SK-N-SH (cell line): ENCODE measurements at regions not wholly inside any gene's neighbourhood (a gene's known extent, or its start where the extent isn't known, plus 50 kb on each side); places are given as distances from the start of the nearest gene placed in this dataset.

Experiments used
- CTCF ChIA-PET: fragments of 300-600, 350-600 bp; formaldehyde crosslinking; extraction: SDS; loops from one replicate; lab custom pipeline; 2021; lab: Yijun Ruan, JAX
- POLR2A ChIA-PET: fragments of 350-600 bp; sonication (Branson Sonifier 250); formaldehyde crosslinking; extraction: SDS; loops from one replicate; lab custom pipeline; 2020; ENCODE audit warnings: antibody characterized with exemption, inconsistent platforms; lab: Yijun Ruan, JAX
- DNase-seq: peaks from one replicate; pipeline ENCODE4 v3.0.0; 2012
- H2AFZ ChIP-seq: fragments of 200-600 bp; sonication (generic); 2 replicates; pipeline ENCODE4 v1.8.1; 2016; ENCODE audit warnings: antibody characterized with exemption, mild to moderate bottlenecking, low read depth
- H3F3A ChIP-seq: fragments of 200-600 bp; sonication (generic); replicated peaks from 2 replicates; pipeline ENCODE3; 2016; ENCODE audit warnings: antibody characterized with exemption, mild to moderate bottlenecking; ENCODE audit not compliant: insufficient read depth
- H3K27ac ChIP-seq, 2 experiments: fragments of 200-500 bp in 1 of 2; fragments of 200-600 bp in 1 of 2; sonication (Bioruptor generic) in 1 of 2; sonication (generic), shearing (Covaris generic) in 1 of 2; 2 replicates each; pipeline versions ENCODE4 v1.5.1 to v1.6.1; 2014 to 2016; ENCODE audit warnings: low read depth in 2 of 2, inconsistent platforms in 1 of 2, low read length in 1 of 2, mild to moderate bottlenecking in 1 of 2, mixed read lengths in 1 of 2
- H3K27me3 ChIP-seq: fragments of 200-600 bp; sonication (generic), shearing (Covaris generic); 2 replicates; pipeline ENCODE4 v1.6.1; 2016; ENCODE audit warnings: mixed run types; ENCODE audit not compliant: insufficient read depth
- H3K36me3 ChIP-seq, 2 experiments: fragments of 200-500 bp in 1 of 2; fragments of 200-600 bp in 1 of 2; sonication (Bioruptor generic) in 1 of 2; sonication (generic) in 1 of 2; replicated peaks in 1 of 2; 2 replicates each; pipeline versions ENCODE3 to v1.5.1; 2014 to 2016; ENCODE audit warnings: low read length in 1 of 2, mild to moderate bottlenecking in 1 of 2; ENCODE audit not compliant: insufficient read depth in 2 of 2, control insufficient read depth in 1 of 2
- H3K4me1 ChIP-seq, 2 experiments: fragments of 200-500 bp in 1 of 2; fragments of 200-600 bp in 1 of 2; sonication (Bioruptor generic) in 1 of 2; sonication (generic), shearing (Covaris generic) in 1 of 2; 2 replicates each; pipeline versions ENCODE4 v1.5.1 to v1.6.1; 2014 to 2016; ENCODE audit warnings: low read depth in 1 of 2, low read length in 1 of 2, mixed run types in 1 of 2; ENCODE audit not compliant: insufficient read depth in 2 of 2, control insufficient read depth in 1 of 2
- H3K4me2 ChIP-seq: fragments of 200-600 bp; sonication (generic), shearing (Covaris generic); 2 replicates; pipeline ENCODE4 v1.6.1; 2017; ENCODE audit warnings: mixed run types
- H3K4me3 ChIP-seq, 2 experiments: fragments of 200-500 bp in 1 of 2; fragments of 200-600 bp in 1 of 2; sonication (Bioruptor generic) in 1 of 2; sonication (generic), shearing (Covaris generic) in 1 of 2; 2 replicates each; pipeline versions ENCODE4 v1.5.1 to v1.8.1; 2014 to 2016; ENCODE audit warnings: low read depth in 2 of 2, inconsistent platforms in 1 of 2, low read length in 1 of 2, mild to moderate bottlenecking in 1 of 2, mixed read lengths in 1 of 2, moderate library complexity in 1 of 2
- H3K79me2 ChIP-seq: fragments of 200-600 bp; sonication (generic); 2 replicates; pipeline ENCODE4 v1.8.1; 2017; ENCODE audit warnings: mild to moderate bottlenecking; ENCODE audit not compliant: insufficient read depth
- H3K9ac ChIP-seq: fragments of 200-600 bp; sonication (generic); 2 replicates; pipeline ENCODE4 v1.6.1; 2017; ENCODE audit warnings: mixed run types
- H3K9me2 ChIP-seq: fragments of 200-600 bp; sonication (generic); 2 replicates; pipeline ENCODE4 v1.6.1; 2017; ENCODE audit warnings: mixed run types
- H3K9me3 ChIP-seq: fragments of 200-600 bp; sonication (generic); 2 replicates; pipeline ENCODE4 v1.6.1; 2017; ENCODE audit warnings: mixed run types, mild to moderate bottlenecking, moderate library complexity
- H4K20me1 ChIP-seq: fragments of 200-600 bp; sonication (generic); 2 replicates; pipeline ENCODE4 v1.6.1; 2017; ENCODE audit warnings: mild to moderate bottlenecking, mixed run types; ENCODE audit not compliant: insufficient read depth
- CHD2 ChIP-seq: fragments of 150-350 bp; IDR thresholded peaks from 2 replicates; pipeline ENCODE4 v1.6.1; 2018; ENCODE audit warnings: low read length; ENCODE audit not compliant: partially characterized antibody
- ELF1 ChIP-seq: IDR thresholded peaks from 2 replicates; pipeline ENCODE4 v1.4.0; 2012
- EZH2phosphoT487 ChIP-seq: fragments of 200-600 bp; sonication (generic); IDR thresholded peaks from 2 replicates; pipeline ENCODE4 v1.6.1; 2017; ENCODE audit warnings: low read depth, mixed run types, mild to moderate bottlenecking, antibody characterized with exemption, moderate library complexity, borderline replicate concordance
- FOSL2 ChIP-seq: IDR thresholded peaks from 2 replicates; pipeline ENCODE4 v1.4.0; 2012; ENCODE audit warnings: low read depth, mild to moderate bottlenecking, moderate library complexity, borderline replicate concordance
- FOXM1 ChIP-seq: IDR thresholded peaks from 2 replicates; pipeline ENCODE4 v1.4.0; 2012; ENCODE audit warnings: low read depth, mild to moderate bottlenecking
- GATA2 ChIP-seq: sonication (generic); formaldehyde crosslinking; IDR thresholded peaks from 2 replicates; pipeline ENCODE4 v1.5.0; 2020; ENCODE audit warnings: mild to moderate bottlenecking, missing genetic modification reagents
- JUND ChIP-seq: IDR thresholded peaks from 2 replicates; pipeline ENCODE4 v1.4.0; 2012
- MXI1 ChIP-seq: IDR thresholded peaks from 2 replicates; pipeline ENCODE4 v1.6.1; 2012; ENCODE audit warnings: mild to moderate bottlenecking, low read depth, low read length, improper control_type of control experiment
- RFX5 ChIP-seq: IDR thresholded peaks from 2 replicates; pipeline ENCODE4 v1.6.1; 2012; ENCODE audit warnings: mild to moderate bottlenecking, improper control_type of control experiment, low read length
- TAF1 ChIP-seq: IDR thresholded peaks from 2 replicates; pipeline ENCODE4 v1.6.1; 2012; ENCODE audit warnings: low read depth, mild to moderate bottlenecking, low read length, moderate library complexity, borderline replicate concordance
- TCF12 ChIP-seq: IDR thresholded peaks from 2 replicates; pipeline ENCODE4 v1.4.0; 2012
- WGBS: methylation state at CpG from one replicate; pipeline ENCODE4 v1.1.6; 2017; ENCODE audit warnings: low lambda C conversion rate; 5-methylcytosine and 5-hydroxymethylcytosine counted together
- TF ChIP-seq, protein P1 (sequence below): IDR thresholded peaks from 2 replicates; pipeline ENCODE4 v1.4.0; 2012; ENCODE audit warnings: low read depth, borderline replicate concordance
- TF ChIP-seq, protein P2 (sequence below): IDR thresholded peaks from 2 replicates; pipeline ENCODE4 v1.6.1; 2012; ENCODE audit warnings: mild to moderate bottlenecking, low read depth, low read length, moderate library complexity
- TF ChIP-seq, protein P3 (sequence below): IDR thresholded peaks from 2 replicates; pipeline ENCODE4 v1.4.0; 2012; ENCODE audit warnings: low read depth, borderline replicate concordance

DNA sequence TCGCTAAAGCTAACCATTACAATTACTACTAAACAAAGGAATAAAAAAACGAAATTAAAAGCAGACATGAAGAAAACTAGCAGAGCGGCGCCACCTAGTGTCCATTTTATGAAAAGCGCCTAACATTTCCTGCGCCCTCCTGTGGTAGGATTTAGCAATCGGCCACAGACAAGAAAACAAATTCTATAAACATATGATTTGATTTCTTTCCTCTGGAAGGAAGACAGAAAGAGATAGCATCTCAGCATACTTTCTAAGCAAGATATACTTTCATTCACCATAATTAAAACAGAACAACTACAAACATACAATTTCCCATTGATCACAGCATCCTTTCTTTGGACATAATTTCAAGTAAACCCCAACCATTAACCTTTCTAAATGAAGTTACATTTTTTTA is 337.7 kb upstream of the NPVF start (continued):
- TF ChIP-seq GATA2 (0 out of 2 replicates have a peak, but pooled peaks have one; percentile 35), ELF1 (no peak), TCF12 (peak; percentile 64), CHD2 (peak; percentile 38), RFX5 (0 out of 2 replicates have a peak, but pooled peaks have one; percentile 21), FOSL2 (no peak)
- TF ChIP-seq, protein P1, sequence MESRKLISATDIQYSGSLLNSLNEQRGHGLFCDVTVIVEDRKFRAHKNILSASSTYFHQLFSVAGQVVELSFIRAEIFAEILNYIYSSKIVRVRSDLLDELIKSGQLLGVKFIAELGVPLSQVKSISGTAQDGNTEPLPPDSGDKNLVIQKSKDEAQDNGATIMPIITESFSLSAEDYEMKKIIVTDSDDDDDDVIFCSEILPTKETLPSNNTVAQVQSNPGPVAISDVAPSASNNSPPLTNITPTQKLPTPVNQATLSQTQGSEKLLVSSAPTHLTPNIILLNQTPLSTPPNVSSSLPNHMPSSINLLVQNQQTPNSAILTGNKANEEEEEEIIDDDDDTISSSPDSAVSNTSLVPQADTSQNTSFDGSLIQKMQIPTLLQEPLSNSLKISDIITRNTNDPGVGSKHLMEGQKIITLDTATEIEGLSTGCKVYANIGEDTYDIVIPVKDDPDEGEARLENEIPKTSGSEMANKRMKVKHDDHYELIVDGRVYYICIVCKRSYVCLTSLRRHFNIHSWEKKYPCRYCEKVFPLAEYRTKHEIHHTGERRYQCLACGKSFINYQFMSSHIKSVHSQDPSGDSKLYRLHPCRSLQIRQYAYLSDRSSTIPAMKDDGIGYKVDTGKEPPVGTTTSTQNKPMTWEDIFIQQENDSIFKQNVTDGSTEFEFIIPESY: no peak
- TF ChIP-seq, protein P2, sequence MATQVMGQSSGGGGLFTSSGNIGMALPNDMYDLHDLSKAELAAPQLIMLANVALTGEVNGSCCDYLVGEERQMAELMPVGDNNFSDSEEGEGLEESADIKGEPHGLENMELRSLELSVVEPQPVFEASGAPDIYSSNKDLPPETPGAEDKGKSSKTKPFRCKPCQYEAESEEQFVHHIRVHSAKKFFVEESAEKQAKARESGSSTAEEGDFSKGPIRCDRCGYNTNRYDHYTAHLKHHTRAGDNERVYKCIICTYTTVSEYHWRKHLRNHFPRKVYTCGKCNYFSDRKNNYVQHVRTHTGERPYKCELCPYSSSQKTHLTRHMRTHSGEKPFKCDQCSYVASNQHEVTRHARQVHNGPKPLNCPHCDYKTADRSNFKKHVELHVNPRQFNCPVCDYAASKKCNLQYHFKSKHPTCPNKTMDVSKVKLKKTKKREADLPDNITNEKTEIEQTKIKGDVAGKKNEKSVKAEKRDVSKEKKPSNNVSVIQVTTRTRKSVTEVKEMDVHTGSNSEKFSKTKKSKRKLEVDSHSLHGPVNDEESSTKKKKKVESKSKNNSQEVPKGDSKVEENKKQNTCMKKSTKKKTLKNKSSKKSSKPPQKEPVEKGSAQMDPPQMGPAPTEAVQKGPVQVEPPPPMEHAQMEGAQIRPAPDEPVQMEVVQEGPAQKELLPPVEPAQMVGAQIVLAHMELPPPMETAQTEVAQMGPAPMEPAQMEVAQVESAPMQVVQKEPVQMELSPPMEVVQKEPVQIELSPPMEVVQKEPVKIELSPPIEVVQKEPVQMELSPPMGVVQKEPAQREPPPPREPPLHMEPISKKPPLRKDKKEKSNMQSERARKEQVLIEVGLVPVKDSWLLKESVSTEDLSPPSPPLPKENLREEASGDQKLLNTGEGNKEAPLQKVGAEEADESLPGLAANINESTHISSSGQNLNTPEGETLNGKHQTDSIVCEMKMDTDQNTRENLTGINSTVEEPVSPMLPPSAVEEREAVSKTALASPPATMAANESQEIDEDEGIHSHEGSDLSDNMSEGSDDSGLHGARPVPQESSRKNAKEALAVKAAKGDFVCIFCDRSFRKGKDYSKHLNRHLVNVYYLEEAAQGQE: no peak
- TF ChIP-seq, protein P3, sequence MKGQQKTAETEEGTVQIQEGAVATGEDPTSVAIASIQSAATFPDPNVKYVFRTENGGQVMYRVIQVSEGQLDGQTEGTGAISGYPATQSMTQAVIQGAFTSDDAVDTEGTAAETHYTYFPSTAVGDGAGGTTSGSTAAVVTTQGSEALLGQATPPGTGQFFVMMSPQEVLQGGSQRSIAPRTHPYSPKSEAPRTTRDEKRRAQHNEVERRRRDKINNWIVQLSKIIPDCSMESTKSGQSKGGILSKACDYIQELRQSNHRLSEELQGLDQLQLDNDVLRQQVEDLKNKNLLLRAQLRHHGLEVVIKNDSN: no peak

DNA sequence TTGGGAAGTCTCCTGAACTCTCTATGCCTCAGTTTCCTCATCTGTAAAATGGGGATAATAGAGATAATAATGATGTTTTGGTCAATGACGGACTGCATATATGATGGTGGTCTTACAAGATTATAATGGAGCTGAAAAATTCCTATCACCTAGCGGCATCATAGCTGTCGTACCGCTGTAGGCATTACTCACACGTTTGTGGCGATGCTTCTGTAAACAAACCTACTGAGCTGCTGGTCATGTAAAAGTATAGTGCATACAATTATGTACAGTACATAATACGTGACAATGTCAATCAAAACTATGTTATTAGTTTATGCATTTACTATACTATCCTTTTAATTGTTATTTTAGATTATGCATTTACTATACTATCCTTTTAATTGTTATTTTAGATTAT is 339.1 kb upstream of the NPVF start:
- ChIA-PET CTCF (interaction anchor here (0.6 to 18.8 kb wide), 28 partner anchors 8 to 1101 kb away, joined by 3 to 766 read pairs (median 6); no protein-coding TSS in a partner anchor), POLR2A (no interaction called here)
- 67% methylated on average over 7 of the region's 7 CpGs for whole genome bisulfite sequencing

More for the DNA sequence above, 339.1 kb upstream of the NPVF start:
- H3K36me3 ChIP-seq: no peaks in the 10 kb centered on the region
- H3F3A ChIP-seq: no peaks in the 10 kb centered on the region
- no peak for TF ChIP-seq JUND
- no peak for TF ChIP-seq EZH2phosphoT487
- no peak for TF ChIP-seq FOXM1
- no peak for TF ChIP-seq TCF12
- TF ChIP-seq TAF1: no peak
- no peak for TF ChIP-seq MXI1
- no peaks in the 10 kb centered on the region for H3K79me2 ChIP-seq
- no peak overlapping the region for H2AFZ ChIP-seq
- H3K27me3 ChIP-seq: no peaks in the 10 kb centered on the region
- DNase-seq: no peak
- no peaks in the 10 kb centered on the region for H4K20me1 ChIP-seq
- H3K4me3 ChIP-seq: no peak overlapping the region
- peaks cover 0 to 16% of the 10 kb centered on the region in 2 experiments; a peak in 2 of 4 replicates for H3K4me1 ChIP-seq
- H3K9me2 ChIP-seq: no peaks in the 10 kb centered on the region
- no peak overlapping the region for H3K9ac ChIP-seq
- H3K9me3 ChIP-seq: no peaks in the 10 kb centered on the region
- H3K27ac ChIP-seq: no peak overlapping the region
- no peak overlapping the region for H3K4me2 ChIP-seq
